ENCODE measurements at regions not wholly inside any gene's neighbourhood (a gene's known extent, or its start where the extent isn't known, plus 50 kb on each side); places are given as distances from the start of the nearest gene placed in this dataset.

DNA sequence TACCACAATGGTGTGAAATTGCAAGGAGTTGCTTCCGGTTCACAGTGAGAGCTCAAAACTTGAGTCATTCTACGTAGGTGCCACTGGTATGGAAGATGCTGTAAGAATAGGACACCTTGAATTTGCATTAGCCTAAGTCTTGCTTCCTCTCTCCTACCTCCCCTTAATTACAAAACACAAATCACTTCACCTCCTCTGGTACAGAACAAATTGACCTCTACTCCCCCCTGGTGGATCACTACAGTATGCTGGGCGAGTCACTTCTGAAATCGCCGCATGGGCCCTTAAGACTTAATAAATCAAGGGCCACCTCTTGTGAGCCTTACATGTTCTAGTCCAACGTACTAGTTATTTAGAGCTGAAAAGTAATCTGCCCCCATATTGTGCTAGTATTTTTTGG lies 145.3 kb upstream of the SMARCA2 start:
- peak; percentile 66 for DNase-seq (ENCODE audit: low read depth)
- no peak overlapping the region for H3K4me3 ChIP-seq (ENCODE audit: low read depth, low read length)
- TF ChIP-seq, protein P1, sequence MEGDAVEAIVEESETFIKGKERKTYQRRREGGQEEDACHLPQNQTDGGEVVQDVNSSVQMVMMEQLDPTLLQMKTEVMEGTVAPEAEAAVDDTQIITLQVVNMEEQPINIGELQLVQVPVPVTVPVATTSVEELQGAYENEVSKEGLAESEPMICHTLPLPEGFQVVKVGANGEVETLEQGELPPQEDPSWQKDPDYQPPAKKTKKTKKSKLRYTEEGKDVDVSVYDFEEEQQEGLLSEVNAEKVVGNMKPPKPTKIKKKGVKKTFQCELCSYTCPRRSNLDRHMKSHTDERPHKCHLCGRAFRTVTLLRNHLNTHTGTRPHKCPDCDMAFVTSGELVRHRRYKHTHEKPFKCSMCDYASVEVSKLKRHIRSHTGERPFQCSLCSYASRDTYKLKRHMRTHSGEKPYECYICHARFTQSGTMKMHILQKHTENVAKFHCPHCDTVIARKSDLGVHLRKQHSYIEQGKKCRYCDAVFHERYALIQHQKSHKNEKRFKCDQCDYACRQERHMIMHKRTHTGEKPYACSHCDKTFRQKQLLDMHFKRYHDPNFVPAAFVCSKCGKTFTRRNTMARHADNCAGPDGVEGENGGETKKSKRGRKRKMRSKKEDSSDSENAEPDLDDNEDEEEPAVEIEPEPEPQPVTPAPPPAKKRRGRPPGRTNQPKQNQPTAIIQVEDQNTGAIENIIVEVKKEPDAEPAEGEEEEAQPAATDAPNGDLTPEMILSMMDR (IDR thresholded peaks at IDR 0.05; ENCODE audit: low read depth, low read length, missing control alignments), result peak; percentile 77

- TF ChIP-seq, protein P1 (IDR thresholded peaks at IDR 0.05; ENCODE audit: low read depth, low read length, missing control alignments), result no peak
- no peak overlapping the region for H3K4me3 ChIP-seq (ENCODE audit: low read depth, low read length)
- no peak for DNase-seq (ENCODE audit: low read depth)
These were observed 144.2 kb upstream of the SMARCA2 start for GRCh38 chr9:1870915-1871314.

DNA sequence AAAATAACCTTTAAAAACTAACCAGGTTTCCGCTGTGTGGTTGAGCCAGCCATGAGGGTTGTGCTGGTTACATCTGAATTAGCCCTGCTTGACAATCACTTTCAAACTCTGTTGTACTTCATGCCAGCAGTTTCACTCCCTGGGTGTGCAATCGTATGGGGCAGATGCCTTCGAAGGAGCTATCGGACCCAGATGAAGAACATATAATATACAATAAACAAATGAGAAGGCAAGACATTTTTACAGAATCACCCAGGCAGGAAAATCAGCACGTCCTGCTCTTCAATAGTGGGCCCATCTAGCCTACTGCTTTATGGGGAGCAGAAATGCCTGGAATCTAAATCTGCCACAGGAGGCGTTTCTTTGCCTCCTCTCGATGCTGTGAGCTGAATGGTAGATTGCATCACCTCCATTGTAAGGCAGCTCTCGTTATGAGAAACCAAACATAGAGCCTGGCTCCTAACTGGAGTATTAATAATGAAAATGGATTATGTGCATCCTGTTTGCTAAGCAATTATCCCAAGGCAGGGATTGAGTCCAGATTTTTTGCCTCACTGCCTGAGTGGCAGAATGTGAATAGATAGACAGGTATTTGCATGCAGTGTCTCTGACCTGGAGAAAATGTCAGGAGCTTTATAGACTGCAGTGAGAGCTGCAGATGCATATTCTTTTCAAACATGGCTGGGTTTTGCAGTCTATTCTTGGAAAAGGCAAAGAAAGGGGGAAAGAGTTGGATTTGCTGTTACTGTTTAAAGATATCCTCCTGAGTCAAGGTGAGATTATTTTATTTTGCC lies 143.3 kb upstream of the SMARCA2 start:
- no peak for DNase-seq (ENCODE audit: low read depth)
- TF ChIP-seq, protein P1 (IDR thresholded peaks at IDR 0.05; ENCODE audit: low read depth, low read length, missing control alignments), result no peak
- no peak overlapping the region for H3K4me3 ChIP-seq (ENCODE audit: low read depth, low read length)

GRCh38 chr9:1875251-1875851 lies 139.8 kb upstream of the SMARCA2 start:
- peak overlapping the region; percentile 13; the same call in 1 of the 2 replicates for H3K4me3 ChIP-seq (ENCODE audit: low read depth, low read length)
- no peak for DNase-seq (ENCODE audit: low read depth)
- TF ChIP-seq, protein P1 (IDR thresholded peaks at IDR 0.05; ENCODE audit: low read depth, low read length, missing control alignments), result no peak

- H3K4me3 ChIP-seq (ENCODE audit: low read depth, low read length), result peak overlapping the region; percentile 13; the same call in 1 of the 2 replicates
- DNase-seq (ENCODE audit: low read depth), result peak; percentile 88
These were observed 139.2 kb upstream of the SMARCA2 start for GRCh38 chr9:1875921-1876448.

DNA sequence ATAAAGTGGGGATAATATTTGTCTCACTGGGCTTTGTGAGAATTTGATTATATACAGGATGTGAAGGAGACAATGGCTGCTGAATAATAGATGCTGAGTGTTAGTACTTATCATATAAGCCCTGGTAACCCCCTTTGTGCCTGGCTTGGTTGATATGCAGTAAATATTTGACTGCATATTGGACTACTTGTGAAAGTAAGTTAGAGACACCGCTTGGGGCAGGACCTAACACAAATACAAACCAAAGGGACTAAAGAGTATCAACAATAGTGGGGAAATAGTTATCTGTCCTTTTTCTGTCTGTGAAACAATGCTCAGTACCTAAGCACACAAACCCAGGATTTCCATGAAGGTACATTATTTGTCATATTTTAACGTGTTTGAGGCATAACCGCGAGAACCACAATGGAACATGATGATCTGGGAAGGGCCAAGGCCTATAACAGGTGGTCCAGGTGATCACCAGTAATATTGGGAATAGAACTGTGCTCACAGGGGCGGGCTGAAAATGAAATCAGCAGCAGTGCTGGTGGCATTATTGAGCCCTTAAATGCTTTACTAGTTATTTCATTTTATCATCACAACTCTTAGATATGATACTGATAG lies 138.2 kb upstream of the SMARCA2 start:
- H3K4me3 ChIP-seq (ENCODE audit: low read depth, low read length), result no peak overlapping the region
- DNase-seq (ENCODE audit: low read depth), result no peak
- TF ChIP-seq, protein P1 (IDR thresholded peaks at IDR 0.05; ENCODE audit: low read depth, low read length, missing control alignments), result no peak

More at GRCh38 chr9:1875921-1876448, 139.2 kb upstream of the SMARCA2 start:
- TF ChIP-seq, protein P1 (IDR thresholded peaks at IDR 0.05; ENCODE audit: low read depth, low read length, missing control alignments), result no peak

Measured in GM12864 (cell line).